Activated CD4-positive, alpha-beta T cell treated with anti-CD3 and anti-CD28 coated beads, Interleukin-2, amount 50 U/mL, for 24 hours (primary cell): ENCODE measurements at regions not wholly inside any gene's neighbourhood (a gene's known extent, or its start where the extent isn't known, plus 50 kb on each side); places are given as distances from the start of the nearest gene placed in this dataset.

Source experiments
- DNase-seq, 2 donors: peaks; one replicate each; pipeline ENCODE4 v3.0.0-alpha.2; 2020; ENCODE audit warnings: low read depth in 1 of 2, low spot score in 1 of 2

GRCh38 chr9:129289883-129290282 is 111.8 kb upstream of the IER5L start:
- DNase-seq: no peak

DNA sequence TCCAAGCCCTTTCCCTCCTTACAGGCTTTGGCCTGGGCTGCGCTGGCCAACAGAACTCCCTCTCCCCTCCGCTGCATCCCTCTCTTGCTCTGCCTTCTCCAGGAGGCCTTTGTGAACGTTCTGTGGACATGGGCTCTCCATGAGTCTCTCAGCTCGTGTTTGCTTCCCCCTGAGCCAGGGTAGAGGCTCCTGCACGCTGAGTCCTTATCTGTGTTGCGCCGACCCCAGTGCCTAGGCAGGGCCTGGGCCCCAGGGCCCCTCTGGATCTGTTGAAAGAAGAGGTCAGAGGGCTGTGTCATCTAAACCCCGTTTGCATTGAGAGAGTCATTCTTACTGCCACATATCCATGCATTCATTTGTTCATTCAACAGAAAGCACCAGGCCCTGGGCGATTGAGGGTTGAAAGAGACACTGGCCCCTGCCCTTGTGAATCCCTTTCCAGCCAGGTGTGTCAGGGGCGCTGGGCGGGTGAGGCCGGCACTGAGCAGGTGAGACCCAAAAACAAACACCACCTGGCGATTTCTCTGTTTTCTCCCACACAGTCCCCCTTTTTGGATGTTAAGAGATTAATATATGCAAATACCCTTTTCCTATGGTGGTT is 111.2 kb upstream of the IER5L start:
- no peak for DNase-seq

- no peak for DNase-seq
Observed at GRCh38 chr9:129287619-129288305, 109.7 kb upstream of the IER5L start.

DNA sequence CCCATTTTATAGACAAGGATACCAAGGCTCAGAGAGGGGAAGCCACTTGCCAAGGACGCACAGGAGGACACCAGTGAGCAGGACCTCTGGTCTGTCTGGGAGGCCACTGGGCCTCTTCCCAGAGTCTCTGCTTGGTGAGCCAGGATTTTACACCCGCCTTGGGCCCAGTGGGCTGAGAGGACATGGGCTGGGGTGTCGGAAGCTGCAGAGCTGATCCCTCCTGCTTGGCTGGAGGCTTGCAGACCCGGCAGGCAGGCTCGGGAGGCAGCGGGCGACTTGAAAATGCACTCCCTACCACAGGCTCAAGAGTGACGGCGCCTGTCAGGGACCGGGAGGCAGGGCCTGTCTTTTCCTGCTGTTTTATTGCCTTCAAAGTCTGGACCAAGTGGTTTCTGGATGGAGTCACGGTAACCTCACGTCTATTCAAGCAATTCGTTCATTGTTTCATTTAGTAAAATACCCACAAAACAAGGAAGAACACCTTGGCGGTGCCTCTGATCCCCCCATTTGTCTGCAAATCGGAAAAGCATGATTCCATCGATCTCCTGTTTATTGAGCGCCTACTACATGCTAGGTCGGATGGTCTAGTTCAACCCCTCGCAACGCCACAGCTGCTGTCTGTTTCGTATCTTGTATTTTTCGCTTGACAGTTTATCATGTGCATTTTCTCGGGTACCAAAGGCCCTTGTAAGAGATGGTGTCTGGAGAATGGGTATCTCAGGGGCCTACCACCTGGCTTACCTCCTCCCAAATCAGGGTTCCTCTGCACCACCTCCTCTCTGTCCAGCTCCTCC is 108.1 kb upstream of the IER5L start:
- no peak for DNase-seq

DNA sequence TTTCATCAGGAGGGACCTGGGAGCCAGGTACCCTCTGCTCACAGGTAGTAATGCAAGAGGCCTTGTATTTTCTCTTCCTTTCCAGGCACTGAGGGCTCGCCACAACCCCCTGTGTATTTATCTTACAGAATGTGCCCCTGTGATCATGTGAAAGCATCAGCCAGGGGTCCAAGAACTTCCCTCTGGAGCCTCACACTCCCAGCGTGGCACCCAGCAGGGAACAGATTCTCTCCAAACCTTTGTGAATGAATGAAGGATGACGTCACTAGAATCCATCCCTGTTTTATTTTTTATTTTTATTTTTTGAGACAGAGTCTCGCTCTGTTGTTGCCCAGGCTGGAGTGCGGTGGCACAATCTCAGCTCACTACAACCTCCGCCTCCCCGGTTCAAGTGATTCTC is 107.3 kb upstream of the IER5L start:
- DNase-seq: no peak

GRCh38 chr9:129284607-129285291 is 106.7 kb upstream of the IER5L start:
- no peak for DNase-seq

DNA sequence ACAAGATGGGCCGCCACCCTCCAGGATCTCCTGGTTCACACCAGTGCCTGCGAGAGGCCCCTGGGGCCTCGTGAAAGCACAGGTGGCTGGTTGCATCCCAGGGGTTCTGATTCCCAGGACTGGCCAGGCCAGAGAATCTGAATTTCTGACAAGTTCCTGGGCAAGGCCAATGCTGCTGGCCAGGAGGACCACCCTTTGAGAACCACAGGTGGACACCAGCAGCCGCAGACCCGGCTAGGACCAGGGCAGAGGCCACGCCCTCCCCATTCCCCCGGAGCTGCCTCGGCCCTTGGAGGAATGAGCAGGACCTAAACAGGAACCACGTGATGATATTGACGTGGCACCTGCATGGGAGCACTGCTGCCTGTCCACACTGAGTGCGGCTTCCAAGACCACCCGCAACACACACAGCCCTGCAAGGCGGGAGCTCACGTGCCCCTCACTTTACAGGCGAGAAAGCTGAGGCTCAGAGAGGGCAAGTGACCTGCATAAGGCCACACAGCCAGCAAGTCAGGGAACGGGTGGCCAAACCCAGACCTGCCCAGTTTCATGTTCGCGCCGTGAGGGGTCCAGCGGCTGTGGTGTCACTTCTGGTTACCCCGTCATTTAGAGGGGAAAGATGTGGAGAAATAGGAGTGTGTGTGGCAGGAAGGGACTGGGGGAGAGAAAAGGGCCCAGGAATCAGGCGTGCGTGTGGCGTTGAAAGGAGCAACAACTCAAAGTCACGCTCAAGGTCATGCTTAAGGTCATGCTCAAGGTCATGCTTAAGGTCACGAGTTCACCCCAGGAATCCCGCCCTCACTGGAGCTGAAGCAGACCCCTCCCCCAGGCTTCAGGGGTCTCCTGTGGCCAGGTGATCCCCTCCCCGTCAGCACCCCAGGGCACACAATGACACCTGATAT is 105.9 kb upstream of the IER5L start:
- no peak for DNase-seq

DNA sequence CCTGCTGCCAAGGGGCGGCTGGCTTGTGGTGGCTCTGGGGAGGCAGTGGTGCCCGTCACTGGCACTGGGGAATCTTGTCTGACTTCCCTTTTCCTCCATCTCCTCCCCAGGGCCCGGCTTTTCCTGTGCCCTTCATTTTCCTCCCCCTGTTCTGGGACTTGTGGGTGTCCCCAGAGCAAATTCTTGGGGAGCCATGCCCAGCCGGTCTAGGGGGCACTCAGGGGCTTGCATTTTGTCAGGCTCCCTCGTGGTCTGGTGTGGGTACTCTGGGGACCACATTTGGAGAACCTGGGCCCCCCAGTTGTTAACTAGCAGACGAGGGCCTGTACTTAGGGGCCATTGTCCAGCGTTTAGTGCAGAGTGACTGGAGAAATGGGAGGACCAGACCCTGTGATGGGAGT is 105.2 kb upstream of the IER5L start:
- no peak for DNase-seq

DNA sequence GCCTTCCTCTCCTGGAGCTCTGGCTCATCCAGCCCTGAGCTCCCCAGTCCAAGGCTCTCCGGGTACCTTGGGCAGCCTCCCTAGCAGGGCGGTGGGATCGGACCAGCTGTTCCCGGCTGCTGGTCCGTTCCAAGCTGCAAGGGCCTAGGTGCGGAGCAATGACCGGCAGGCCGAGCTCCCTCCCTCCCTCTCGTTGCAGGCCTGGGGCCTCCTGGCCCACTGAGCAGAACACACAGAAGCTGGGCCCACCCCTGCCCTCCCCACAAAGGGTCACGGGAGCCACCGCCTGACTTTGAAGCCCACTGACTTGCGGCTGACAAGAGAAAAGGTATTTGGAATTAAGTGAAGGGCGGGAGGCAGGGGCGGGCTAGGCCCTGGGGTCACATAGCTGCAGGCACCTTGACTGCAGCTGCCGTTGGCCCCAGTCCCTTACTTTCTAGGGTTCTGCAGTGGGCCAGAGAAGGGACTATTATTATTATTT is 104.7 kb upstream of the IER5L start:
- DNase-seq: no peak

- no peak for DNase-seq
Observed at GRCh38 chr9:129282272-129282671, 104.2 kb upstream of the IER5L start.

DNA sequence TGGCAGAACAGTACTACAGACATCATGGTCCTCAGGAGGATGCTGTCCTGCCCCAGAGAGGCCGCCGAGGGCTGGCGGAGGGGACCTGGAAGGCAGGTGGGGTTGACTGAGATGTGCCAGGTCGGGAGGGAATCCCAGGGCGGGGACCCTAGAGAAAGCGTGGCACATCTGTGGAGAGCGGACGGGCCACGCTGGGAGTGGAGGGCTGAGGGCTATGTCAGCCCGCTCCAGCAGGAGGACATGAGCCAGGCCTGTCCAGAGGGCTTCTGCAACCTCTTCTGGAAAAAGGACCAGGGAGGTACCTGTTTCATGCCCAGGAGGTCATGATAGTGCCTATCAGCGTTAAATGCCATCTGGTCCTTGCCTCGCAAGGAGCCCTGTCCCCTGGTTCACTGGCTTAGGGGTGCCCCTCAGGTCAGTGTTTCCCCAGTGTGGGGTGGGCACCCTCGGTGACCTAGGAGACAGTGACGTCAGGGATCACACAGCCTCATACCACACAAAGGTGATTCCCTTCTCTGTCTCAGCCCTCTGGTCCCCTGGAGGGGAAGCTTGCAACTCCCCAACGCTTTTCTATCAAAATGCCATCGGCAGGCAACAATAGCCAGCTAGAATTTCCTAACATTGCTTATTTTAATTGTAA is 103.6 kb upstream of the IER5L start:
- DNase-seq: no peak

DNA sequence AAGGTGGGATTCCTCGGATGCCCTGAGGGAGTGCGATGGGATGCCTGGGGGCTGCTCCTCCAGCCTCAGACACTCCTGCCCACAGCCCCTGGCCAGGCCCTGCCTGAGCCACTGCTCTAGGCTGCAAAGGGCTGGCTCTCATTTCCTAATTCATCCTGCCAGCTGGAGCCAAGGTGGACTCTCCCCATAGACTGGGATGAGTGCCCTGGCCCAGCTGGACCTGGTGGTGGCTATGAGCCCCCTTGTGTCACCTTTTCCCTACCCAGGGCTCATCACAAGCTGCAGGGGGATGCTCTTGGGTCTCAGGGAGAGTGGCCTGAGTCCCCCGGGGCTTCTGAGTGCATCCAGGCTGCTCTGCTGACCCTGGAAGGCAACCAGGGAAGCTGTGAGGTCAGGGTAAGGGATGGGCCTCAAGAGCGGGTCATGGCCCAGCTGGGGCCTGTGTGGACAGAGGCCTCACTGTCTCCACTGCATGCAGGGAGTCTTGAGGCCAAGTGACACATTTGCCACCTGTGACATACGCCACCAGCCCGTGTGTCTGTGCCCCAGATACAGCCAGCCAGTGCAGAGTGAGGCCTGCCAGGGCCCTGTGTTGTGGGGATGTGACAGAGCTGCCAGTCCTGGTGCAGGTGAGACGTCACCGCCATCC is 102.7 kb upstream of the IER5L start:
- DNase-seq: no peak

DNA sequence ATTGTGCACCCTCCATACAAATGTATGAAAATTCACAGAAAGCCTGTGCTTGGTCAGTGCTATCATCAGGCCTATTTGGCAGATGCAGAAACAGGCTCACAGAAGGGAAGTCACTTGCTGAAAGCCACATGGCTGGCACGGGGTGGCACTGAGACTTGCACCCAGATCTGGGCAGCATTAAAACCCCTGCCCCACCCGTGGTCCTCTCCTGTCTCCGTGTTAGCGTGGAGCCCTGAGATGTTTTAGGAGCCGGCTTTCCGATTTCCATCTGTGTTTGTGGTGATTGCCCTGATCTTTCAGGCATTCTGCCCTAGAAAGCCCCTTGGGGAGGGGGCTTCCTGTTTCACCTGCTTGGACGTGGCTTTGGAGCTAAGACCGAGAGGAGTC is 102.2 kb upstream of the IER5L start:
- no peak for DNase-seq

- DNase-seq: no peak
Observed at GRCh38 chr9:129278391-129279237, 100.6 kb upstream of the IER5L start.

GRCh38 chr9:129276486-129277230 is 98.6 kb upstream of the IER5L start:
- DNase-seq: no peak

DNA sequence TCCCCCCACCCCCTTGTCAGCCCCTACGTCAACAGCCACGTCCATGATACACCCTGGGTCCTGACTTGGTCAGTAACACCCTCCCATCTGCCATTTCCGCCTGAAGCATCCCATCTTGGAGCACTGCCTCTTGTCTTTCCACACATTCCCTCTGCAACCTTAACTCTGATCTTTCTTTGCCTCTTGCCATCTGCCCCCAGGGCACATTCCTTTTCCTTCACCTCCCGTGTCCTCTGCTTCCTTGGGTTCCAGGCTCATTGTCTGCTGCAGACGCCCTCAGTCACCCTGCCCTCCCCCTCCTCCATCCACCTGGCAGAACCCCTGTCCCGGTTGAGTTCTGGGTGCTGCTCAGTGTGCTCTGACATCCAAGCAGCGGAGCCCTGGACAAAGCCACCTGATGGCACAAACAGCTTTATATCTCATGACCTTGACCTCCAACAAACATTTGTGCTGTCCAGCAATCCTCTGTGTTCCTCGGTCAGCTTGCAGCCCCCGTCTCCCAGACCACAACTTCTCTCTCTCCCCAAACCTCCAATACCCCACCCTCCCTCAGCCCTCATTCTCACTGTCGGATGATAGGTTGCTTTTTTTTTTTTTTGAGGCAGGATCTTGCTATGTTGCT is 97.7 kb upstream of the IER5L start:
- no peak for DNase-seq

DNA sequence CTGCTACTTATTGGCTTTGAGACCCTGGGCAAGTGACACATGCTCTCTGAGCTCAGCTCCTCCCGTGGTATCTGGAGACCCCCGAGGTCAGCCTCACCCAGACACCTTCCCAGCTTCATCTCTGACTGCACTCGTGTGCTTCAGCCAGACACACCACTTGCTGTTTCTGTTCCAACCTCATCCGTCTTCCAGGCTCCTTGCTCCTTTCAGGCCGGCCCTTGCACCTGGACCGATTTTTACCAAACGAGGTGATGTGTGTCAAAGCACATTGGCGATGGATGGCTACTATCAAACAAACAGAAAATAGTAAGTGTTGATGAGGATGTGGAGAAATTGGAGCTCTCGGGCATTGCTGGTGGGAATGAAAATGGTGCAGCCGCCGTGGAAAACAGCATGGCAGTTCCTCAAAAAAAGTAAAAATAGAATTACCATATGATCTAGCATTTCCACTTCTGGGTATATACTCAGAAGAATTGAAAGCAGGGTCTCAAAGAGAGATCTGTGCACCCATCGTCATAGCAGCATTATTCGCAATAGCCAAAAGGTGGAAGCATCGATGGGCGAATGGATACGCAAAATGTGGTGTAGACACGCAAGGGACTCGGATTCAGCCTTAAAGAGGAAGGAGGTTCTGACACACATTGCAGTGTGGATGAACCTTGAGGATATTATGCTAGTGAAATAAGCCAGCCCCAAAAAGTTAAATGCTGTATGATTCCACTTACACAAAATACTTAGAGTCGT is 96.1 kb upstream of the IER5L start:
- no peak for DNase-seq
